GM12875 (cell line): ENCODE measurements at regions not wholly inside any gene's neighbourhood (a gene's known extent, or its start where the extent isn't known, plus 50 kb on each side); places are given as distances from the start of the nearest gene placed in this dataset.

Source experiments
- H3K4me3 ChIP-seq: one replicate; pipeline ENCODE4 v1.5.1; 2011; ENCODE audit warnings: low read depth, low read length, control low read depth
- CTCF ChIP-seq: IDR thresholded peaks from 2 replicates; pipeline ENCODE4 v1.5.1; 2011; ENCODE audit warnings: low read depth, mild to moderate bottlenecking, control low read depth, inconsistent platforms, low read length, moderate library complexity, borderline replicate concordance; ENCODE audit not compliant: insufficient read depth

GRCh38 chr10:78754269-78755062 lies 314.3 kb upstream of the ZMIZ1 start:
- H3K4me3 ChIP-seq = no peak overlapping the region
- no peak for TF ChIP-seq CTCF

GRCh38 chr10:78755063-78755701 lies 313.6 kb upstream of the ZMIZ1 start:
- no peak overlapping the region for H3K4me3 ChIP-seq
- no peak for TF ChIP-seq CTCF

GRCh38 chr10:78755877-78756455 lies 312.8 kb upstream of the ZMIZ1 start:
- no peak overlapping the region for H3K4me3 ChIP-seq
- no peak for TF ChIP-seq CTCF

- H3K4me3 ChIP-seq = no peak overlapping the region
- TF ChIP-seq CTCF = no peak
Measured at GRCh38 chr10:78756604-78757343, 312.0 kb upstream of the ZMIZ1 start.

- TF ChIP-seq CTCF = no peak
- no peak overlapping the region for H3K4me3 ChIP-seq
Measured at GRCh38 chr10:78757344-78757925, 311.3 kb upstream of the ZMIZ1 start.

- H3K4me3 ChIP-seq = no peak overlapping the region
- TF ChIP-seq CTCF = no peak
Measured at GRCh38 chr10:78758176-78758575, 310.6 kb upstream of the ZMIZ1 start.
